Esophagus squamous epithelium (tissue), 5 donors: ENCODE measurements at regions not wholly inside any gene's neighbourhood (a gene's known extent, or its start where the extent isn't known, plus 50 kb on each side); places are given as distances from the start of the nearest gene placed in this dataset.

ENCODE experiments used
- DNase-seq: peaks from one replicate; lab custom pipeline; 2025; lab: John Stamatoyannopoulos, UW
- H3K27ac ChIP-seq, 4 donors: fragments of 200-600 bp; sonication (generic); one replicate each; pipeline ENCODE4 v1.5.1; 2016 to 2019; ENCODE audit warnings: mild to moderate bottlenecking in 1 of 4
- H3K27me3 ChIP-seq, 4 donors: fragments of 200-600 bp; sonication (generic); 1 replicate in 3 of 4; 2 replicates in 1 of 4; pipeline versions ENCODE4 v1.5.1 to v1.6.0; 2017 to 2021; ENCODE audit warnings: antibody characterized with exemption in 1 of 4
- H3K36me3 ChIP-seq, 3 donors: fragments of 200-600 bp; sonication (generic); one replicate each; pipeline ENCODE4 v1.5.1; 2016 to 2019
- H3K4me1 ChIP-seq, 3 donors: fragments of 200-600 bp; sonication (generic); one replicate each; pipeline ENCODE4 v1.5.1; 2017 to 2019
- H3K4me3 ChIP-seq, 4 donors: fragments of 200-600 bp; sonication (generic); 1 replicate in 3 of 4; 2 replicates in 1 of 4; pipeline ENCODE4 v1.5.1; 2016 to 2019; ENCODE audit warnings: mild to moderate bottlenecking in 2 of 4, moderate library complexity in 1 of 4
- H3K9me3 ChIP-seq, 3 donors: fragments of 200-600 bp; sonication (generic); one replicate each; pipeline ENCODE4 v1.5.1; 2016 to 2019
- POLR2A ChIP-seq, 4 donors: fragments of 450-650 bp; IDR thresholded peaks; one replicate each; pipeline ENCODE4 v1.6.1; 2017; ENCODE audit warnings: antibody characterized with exemption in 4 of 4, mild to moderate bottlenecking in 4 of 4, moderate library complexity in 3 of 4
- WGBS, 2 donors: methylation state at CpG; one replicate each; pipeline ENCODE4 v1.1.5; 2018; 5-methylcytosine and 5-hydroxymethylcytosine counted together
- intact Hi-C: fragments of 100-400 bp; cut with DNase I; formaldehyde crosslinking; loops from one replicate; pipeline ENCODE4 v1.15.0; 2022
- TF ChIP-seq, protein P1 (sequence below), 6 experiments: fragments of 450-650 bp in 4 of 6; fragments of 200-600 bp in 2 of 6; sonication (generic) in 2 of 6; IDR thresholded peaks; one replicate each; pipeline ENCODE4 v1.5.1; 2016 to 2019; ENCODE audit warnings: antibody characterized with exemption in 6 of 6, mild to moderate bottlenecking in 4 of 6, moderate library complexity in 4 of 6
- donor health status: DM: yes; HTN: yes; CAD: no.

- Histone ChIP-seq H3K36me3 (no peaks in the 10 kb centered on the region), H3K9me3 (peaks cover 0 to 5% (median 4%) of the 10 kb centered on the region in 3 donors), H3K4me1 (no peaks in the 10 kb centered on the region), H3K27ac (no peak overlapping the region), H3K27me3 (no peaks in the 10 kb centered on the region), H3K4me3 (no peak overlapping the region)
- intact Hi-C loops = no loop called here
- DNase-seq = no peak
- WGBS, 2 donors = 72 to 73% methylated on average over 5 of the region's 5 CpGs
- TF ChIP-seq, protein P1, sequence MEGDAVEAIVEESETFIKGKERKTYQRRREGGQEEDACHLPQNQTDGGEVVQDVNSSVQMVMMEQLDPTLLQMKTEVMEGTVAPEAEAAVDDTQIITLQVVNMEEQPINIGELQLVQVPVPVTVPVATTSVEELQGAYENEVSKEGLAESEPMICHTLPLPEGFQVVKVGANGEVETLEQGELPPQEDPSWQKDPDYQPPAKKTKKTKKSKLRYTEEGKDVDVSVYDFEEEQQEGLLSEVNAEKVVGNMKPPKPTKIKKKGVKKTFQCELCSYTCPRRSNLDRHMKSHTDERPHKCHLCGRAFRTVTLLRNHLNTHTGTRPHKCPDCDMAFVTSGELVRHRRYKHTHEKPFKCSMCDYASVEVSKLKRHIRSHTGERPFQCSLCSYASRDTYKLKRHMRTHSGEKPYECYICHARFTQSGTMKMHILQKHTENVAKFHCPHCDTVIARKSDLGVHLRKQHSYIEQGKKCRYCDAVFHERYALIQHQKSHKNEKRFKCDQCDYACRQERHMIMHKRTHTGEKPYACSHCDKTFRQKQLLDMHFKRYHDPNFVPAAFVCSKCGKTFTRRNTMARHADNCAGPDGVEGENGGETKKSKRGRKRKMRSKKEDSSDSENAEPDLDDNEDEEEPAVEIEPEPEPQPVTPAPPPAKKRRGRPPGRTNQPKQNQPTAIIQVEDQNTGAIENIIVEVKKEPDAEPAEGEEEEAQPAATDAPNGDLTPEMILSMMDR (IDR thresholded peaks at IDR 0.05) = no peak
These were observed 168.5 kb downstream of the CBLN2 start for GRCh38 chr18:72375618-72376017.

GRCh38 chr18:72372076-72372475 is 172.1 kb downstream of the CBLN2 start:
- H3K27me3 ChIP-seq = no peaks in the 10 kb centered on the region
- H3K36me3 ChIP-seq = no peaks in the 10 kb centered on the region
- no peak for DNase-seq
- H3K4me3 ChIP-seq = no peak overlapping the region
- H3K4me1 ChIP-seq = no peaks in the 10 kb centered on the region
- H3K27ac ChIP-seq = no peak overlapping the region
- H3K9me3 ChIP-seq = peaks cover 0 to 5% (median 0%) of the 10 kb centered on the region in 3 donors
- intact Hi-C loops = no loop called here
- TF ChIP-seq, protein P1 (IDR thresholded peaks at IDR 0.05) = no peak
- TF ChIP-seq POLR2A (IDR thresholded peaks at IDR 0.05) = no peak

DNA sequence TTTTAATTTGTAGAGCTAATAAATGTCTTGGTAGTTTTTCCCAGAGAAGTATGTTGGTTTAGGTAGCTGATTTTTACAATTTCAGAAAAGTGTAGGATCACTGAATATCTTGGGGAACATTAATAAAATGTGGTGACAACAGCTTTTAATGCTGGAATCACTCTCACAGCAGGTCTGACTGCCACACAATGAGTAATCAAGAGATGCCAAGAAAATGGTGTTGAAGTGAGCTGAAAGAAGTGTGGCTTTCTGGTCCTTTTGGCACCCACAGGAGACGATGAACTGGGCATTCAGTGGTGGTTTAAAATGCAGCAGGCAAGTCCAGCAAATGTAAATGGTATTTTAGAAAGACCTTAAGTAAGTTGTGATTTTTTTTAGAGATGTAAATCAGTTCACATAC is 175.8 kb downstream of the CBLN2 start:
- TF ChIP-seq, protein P1 (IDR thresholded peaks at IDR 0.05) = no peak
- no peak for TF ChIP-seq POLR2A (IDR thresholded peaks at IDR 0.05)
- no peak for DNase-seq
- Histone ChIP-seq H3K9me3 (peaks cover 0 to 5% (median 0%) of the 10 kb centered on the region in 3 donors), H3K27ac (no peak overlapping the region), H3K36me3 (no peaks in the 10 kb centered on the region), H3K27me3 (no peaks in the 10 kb centered on the region), H3K4me1 (no peaks in the 10 kb centered on the region), H3K4me3 (no peak overlapping the region)
- intact Hi-C loops = no loop called here
- 27 to 32% methylated on average over 1 of the region's 1 CpG for WGBS, 2 donors

- Histone ChIP-seq H3K9me3 (no peaks in the 10 kb centered on the region), H3K4me3 (no peak overlapping the region), H3K27me3 (no peaks in the 10 kb centered on the region), H3K27ac (no peak overlapping the region), H3K36me3 (no peaks in the 10 kb centered on the region), H3K4me1 (no peaks in the 10 kb centered on the region)
- intact Hi-C loops = no loop called here
- WGBS, 2 donors = 46 to 47% methylated on average over 4 of the region's 4 CpGs
- TF ChIP-seq POLR2A (IDR thresholded peaks at IDR 0.05) = no peak
- TF ChIP-seq, protein P1 (IDR thresholded peaks at IDR 0.05) = no peak
- no peak for DNase-seq
These were observed 183.5 kb downstream of the CBLN2 start for GRCh38 chr18:72360634-72361033.

DNA sequence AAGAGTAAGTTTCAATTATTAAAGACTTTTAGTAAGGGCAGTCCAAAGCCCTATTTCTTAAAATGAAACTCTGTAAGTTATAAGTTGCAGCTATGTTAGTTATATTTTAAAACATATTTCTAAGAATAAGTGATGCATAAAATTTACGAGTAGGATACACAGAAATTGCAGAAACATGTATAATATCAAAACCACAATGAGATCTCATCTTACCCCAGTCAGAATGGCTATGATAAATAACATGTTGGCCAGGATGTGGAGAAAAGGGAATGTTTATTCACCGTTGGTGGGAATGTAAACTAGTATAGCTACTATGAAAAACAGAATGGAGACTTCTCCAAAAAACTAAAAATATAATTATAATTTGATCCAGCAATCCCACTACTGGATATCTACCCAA is 201.2 kb downstream of the CBLN2 start:
- 39 to 53% methylated on average over 2 of the region's 2 CpGs for WGBS, 2 donors
- no peak for TF ChIP-seq POLR2A (IDR thresholded peaks at IDR 0.05)
- TF ChIP-seq, protein P1 (IDR thresholded peaks at IDR 0.05) = no peak
- H3K9me3 ChIP-seq = no peaks in the 10 kb centered on the region
- no peak overlapping the region for H3K27ac ChIP-seq
- no peaks in the 10 kb centered on the region for H3K4me1 ChIP-seq
- no peaks in the 10 kb centered on the region for H3K36me3 ChIP-seq
- no peaks in the 10 kb centered on the region for H3K27me3 ChIP-seq
- no peak overlapping the region for H3K4me3 ChIP-seq
- intact Hi-C loops = no loop called here
- DNase-seq = no peak
